MCF 10A (cell line): ENCODE measurements at regions not wholly inside any gene's neighbourhood (a gene's known extent, or its start where the extent isn't known, plus 50 kb on each side); places are given as distances from the start of the nearest gene placed in this dataset.
A peak's percentile ranks its signal among the peaks of the same experiment; 100 is the strongest.
"Not testable (repeated sequence)": the region's sequence is repeated elsewhere in the genome, so short reads cannot be mapped to it uniquely, and the experiment has no call there.

Source experiments
- BruUV-seq: library from RNA; stranded (reverse); fragments of 400-500 nt; replicated peaks from 2 replicates; lab custom pipeline; 2021; lab: Mats Ljungman, UMichigan
- CTCF ChIA-PET: fragments of 300-600 bp; sonication (Branson Sonifier 250); formaldehyde crosslinking; extraction: SDS; loops from one replicate; lab custom pipeline; 2021; ENCODE audit warnings: antibody characterized with exemption, inconsistent platforms; lab: Yijun Ruan, JAX
- POLR2A ChIA-PET: fragments of 300-600, 350-650 bp; sonication (Branson Sonifier 250); formaldehyde crosslinking; extraction: SDS; loops from one replicate; lab custom pipeline; 2020; ENCODE audit warnings: antibody characterized with exemption, inconsistent platforms; lab: Yijun Ruan, JAX
- DNase-seq: peaks from one replicate; pipeline ENCODE4 v3.0.0-alpha.2; 2018; ENCODE audit not compliant: unreplicated experiment
- H3K27ac Mint-ChIP-seq: one replicate; pipeline ENCODE4 v1.8.0; 2022; ENCODE audit warnings: mild to moderate bottlenecking, low read depth, mixed read lengths; ENCODE audit not compliant: unreplicated experiment
- H3K27me3 Mint-ChIP-seq: one replicate; pipeline ENCODE4 v1.8.0; 2022; ENCODE audit warnings: mixed read lengths; ENCODE audit not compliant: insufficient read depth, unreplicated experiment
- H3K36me3 Mint-ChIP-seq: one replicate; pipeline ENCODE4 v1.8.0; 2022; ENCODE audit warnings: mild to moderate bottlenecking, moderate library complexity, mixed read lengths; ENCODE audit not compliant: insufficient read depth, unreplicated experiment
- H3K4me1 Mint-ChIP-seq: one replicate; pipeline ENCODE4 v1.8.0; 2022; ENCODE audit warnings: mixed read lengths; ENCODE audit not compliant: insufficient read depth, unreplicated experiment
- H3K4me3 Mint-ChIP-seq: one replicate; pipeline ENCODE4 v1.8.0; 2022; ENCODE audit warnings: mild to moderate bottlenecking, moderate library complexity, mixed read lengths; ENCODE audit not compliant: unreplicated experiment
- H3K9me3 Mint-ChIP-seq: one replicate; pipeline ENCODE4 v1.8.0; 2022; ENCODE audit warnings: mixed read lengths; ENCODE audit not compliant: unreplicated experiment
- CTCF ChIP-seq: fragments of 200-600 bp; IDR thresholded peaks from one replicate; pipeline ENCODE4 v1.8.0; 2022; ENCODE audit warnings: antibody characterized with exemption, mild to moderate bottlenecking; ENCODE audit not compliant: unreplicated experiment
- intact Hi-C: fragments of 100-400 bp; cut with micrococcal nuclease; formaldehyde crosslinking; loops from 2 replicates; pipeline ENCODE4 v1.14.1; 2022

GRCh38 chr10:30728127-30728526 lies 98.6 kb upstream of the LYZL2 start:
- no peaks in the 10 kb centered on the region for H3K4me1 Mint-ChIP-seq
- no peak overlapping the region for H3K4me3 Mint-ChIP-seq
- DNase-seq: no peak
- no peaks in the 10 kb centered on the region for H3K36me3 Mint-ChIP-seq
- peaks cover 7% of the 10 kb centered on the region for H3K9me3 Mint-ChIP-seq
- H3K27me3 Mint-ChIP-seq: no peaks in the 10 kb centered on the region
- POLR2A ChIA-PET: no interaction called here
- CTCF ChIA-PET: interaction anchor here (0.6 to 1.2 kb wide), 3 partner anchors 324 to 1082 kb away, joined by 3 to 5 read pairs (median 3); no protein-coding TSS in a partner anchor
- H3K27ac Mint-ChIP-seq: no peak overlapping the region
- no peak for TF ChIP-seq CTCF
- no TSS peak for BruUV-seq
- intact Hi-C loops: loop anchor here (5.0 kb wide), 1 partner anchor 1219 kb away; no protein-coding TSS in a partner anchor

GRCh38 chr10:30727524-30727923 lies 98.0 kb upstream of the LYZL2 start:
- no peak overlapping the region for H3K4me3 Mint-ChIP-seq
- H3K36me3 Mint-ChIP-seq: no peaks in the 10 kb centered on the region
- BruUV-seq: no TSS peak
- ChIA-PET POLR2A (no interaction called here), CTCF (interaction anchor here (0.6 kb wide), 2 partner anchors 1072 to 1087 kb away, joined by 3 read pairs; no protein-coding TSS in a partner anchor)
- H3K9me3 Mint-ChIP-seq: peaks cover 5% of the 10 kb centered on the region
- no peak overlapping the region for H3K27ac Mint-ChIP-seq
- no peaks in the 10 kb centered on the region for H3K4me1 Mint-ChIP-seq
- intact Hi-C loops: loop anchor here (2.0 to 5.0 kb wide), 3 partner anchors 763 to 1220 kb away; no protein-coding TSS in a partner anchor
- TF ChIP-seq CTCF: no peak
- no peak for DNase-seq
- no peaks in the 10 kb centered on the region for H3K27me3 Mint-ChIP-seq

- H3K4me3 Mint-ChIP-seq, H3K27me3 Mint-ChIP-seq, H3K9me3 Mint-ChIP-seq, H3K27ac Mint-ChIP-seq, H3K4me1 Mint-ChIP-seq, POLR2A ChIA-PET, H3K36me3 Mint-ChIP-seq, BruUV-seq: not testable (repeated sequence)
- TF ChIP-seq CTCF: peak; percentile 59
- peak; percentile 67 for DNase-seq
- CTCF ChIA-PET: interaction anchor here (0.6 to 1.2 kb wide), 7 partner anchors 18 to 1235 kb away, joined by 3 to 5 read pairs (median 3); no protein-coding TSS in a partner anchor
- intact Hi-C loops: loop anchor here (2.0 to 5.0 kb wide), 3 partner anchors 764 to 1220 kb away; no protein-coding TSS in a partner anchor
These were observed 97.3 kb upstream of the LYZL2 start for GRCh38 chr10:30726783-30727414.

GRCh38 chr10:30725661-30726060 lies 96.1 kb upstream of the LYZL2 start:
- BruUV-seq: no TSS peak
- Mint-ChIP-seq H3K27me3 (no peaks in the 10 kb centered on the region), H3K4me3 (no peak overlapping the region), H3K9me3 (no peaks in the 10 kb centered on the region), H3K4me1 (no peaks in the 10 kb centered on the region), H3K36me3 (no peaks in the 10 kb centered on the region), H3K27ac (no peak overlapping the region)
- DNase-seq: no peak
- no peak for TF ChIP-seq CTCF
- CTCF ChIA-PET: interaction anchor here (1.2 kb wide), 1 partner anchor 16 kb away, joined by 3 read pairs; no protein-coding TSS in a partner anchor
- intact Hi-C loops: loop anchor here (2.0 to 5.0 kb wide), 3 partner anchors 765 to 1222 kb away; no protein-coding TSS in a partner anchor
- POLR2A ChIA-PET: no interaction called here
